Activated T-helper 9 cell treated with anti-CD3 and anti-CD28 coated beads, Interleukin-2, amount 50 U/mL, for 16 hours (primary cell): ENCODE measurements at regions not wholly inside any gene's neighbourhood (a gene's known extent, or its start where the extent isn't known, plus 50 kb on each side); places are given as distances from the start of the nearest gene placed in this dataset.

Experiments used
- DNase-seq: peaks from one replicate; pipeline ENCODE4 v3.0.0-alpha.2; 2020; ENCODE audit warnings: low read depth

DNA sequence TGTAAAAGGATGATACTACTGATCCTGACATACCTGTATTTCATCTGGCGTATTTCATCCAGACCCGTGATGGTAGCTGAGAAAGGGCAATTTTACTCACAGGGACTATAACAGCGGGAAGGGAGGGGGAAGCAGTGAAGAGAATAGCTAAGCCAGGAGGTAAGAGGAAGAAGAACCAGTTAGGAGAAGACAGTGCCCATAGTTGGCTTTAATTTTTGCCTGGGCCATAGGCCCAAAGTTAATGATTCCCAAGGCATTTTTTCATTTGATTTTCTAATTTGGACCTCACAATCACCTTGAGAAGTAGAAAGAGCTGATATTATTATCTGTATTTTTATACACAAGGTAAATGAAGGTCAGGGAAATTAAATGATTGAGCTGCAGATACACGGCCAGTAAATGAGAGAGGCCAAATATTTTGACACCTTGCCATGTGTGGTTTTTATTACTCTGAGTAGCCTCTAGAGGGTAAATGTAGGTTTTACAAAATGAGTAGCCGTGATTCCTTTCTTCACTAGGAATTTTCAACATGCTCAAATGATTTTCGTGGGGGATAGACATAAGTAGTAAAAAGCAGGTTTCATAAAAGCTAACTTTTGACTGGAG, 382.2 kb downstream of the FUT8 start:
- no peak for DNase-seq

DNA sequence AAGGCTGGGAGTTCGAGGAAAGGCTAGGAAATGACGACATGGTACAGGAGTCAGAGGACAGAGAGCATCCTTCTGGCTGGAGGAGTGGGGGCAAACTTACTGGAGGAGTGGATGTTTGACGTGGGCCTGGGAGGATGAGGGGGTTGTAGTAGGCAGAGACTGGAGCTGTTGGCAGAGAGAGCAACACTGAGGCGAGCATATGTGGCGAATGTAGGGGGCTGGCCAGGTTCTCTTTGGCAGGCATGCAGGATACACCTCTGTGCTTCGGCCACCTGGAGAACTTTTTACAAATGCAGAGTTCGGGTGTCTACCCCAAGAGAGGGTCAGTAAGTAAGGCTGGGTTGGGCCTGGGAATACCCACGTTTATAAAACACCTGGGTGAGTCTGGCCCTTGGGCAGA, 385.7 kb downstream of the FUT8 start:
- no peak for DNase-seq

DNA sequence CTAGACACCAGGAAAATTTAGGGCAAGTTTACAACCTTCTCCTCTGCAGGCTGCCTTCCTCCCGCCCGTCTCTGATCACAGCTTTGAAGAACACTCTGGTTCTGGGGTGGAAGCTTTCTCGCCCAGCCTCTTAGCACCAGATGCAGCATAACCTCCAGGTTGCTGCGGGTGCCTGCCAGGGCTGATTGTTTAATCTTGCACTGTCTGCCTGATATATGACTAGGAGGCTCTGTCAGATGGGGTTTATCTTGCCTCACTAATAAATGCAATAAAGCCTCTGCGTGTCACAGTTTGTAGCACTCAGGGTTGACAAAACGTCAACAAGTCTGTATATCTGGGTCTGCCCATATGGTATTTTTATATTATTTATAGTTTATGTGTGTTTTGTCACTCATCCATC, 388.2 kb downstream of the FUT8 start:
- no peak for DNase-seq

- DNase-seq, result no peak
Observed at GRCh38 chr14:65802196-65802595, 389.7 kb downstream of the FUT8 start.

- DNase-seq, result no peak
Observed at GRCh38 chr14:65803885-65804284, 391.4 kb downstream of the FUT8 start.

GRCh38 chr14:65804439-65805112, 392.0 kb downstream of the FUT8 start:
- no peak for DNase-seq

DNA sequence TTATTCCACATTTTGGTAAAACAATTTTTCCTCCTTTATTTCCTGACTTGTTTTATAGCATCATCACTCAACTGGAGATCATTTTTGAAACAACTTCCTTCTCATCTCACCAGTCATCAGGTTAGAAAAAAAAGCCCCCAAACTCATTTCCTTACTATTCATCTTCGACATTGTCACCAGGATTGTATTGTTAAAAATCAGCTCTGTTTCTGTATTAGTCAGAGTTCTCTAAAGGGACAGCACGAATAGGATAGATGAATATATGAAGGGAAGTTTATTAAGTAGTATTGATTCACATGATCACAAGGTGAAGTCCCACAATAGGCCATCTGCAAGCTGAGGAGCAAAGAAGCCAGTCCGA, 392.6 kb downstream of the FUT8 start:
- DNase-seq, result no peak

GRCh38 chr14:65808390-65808789, 395.9 kb downstream of the FUT8 start:
- no peak for DNase-seq

- DNase-seq, result no peak
Observed at GRCh38 chr14:65810322-65810721, 397.8 kb downstream of the FUT8 start.

GRCh38 chr14:65813760-65814384, 401.3 kb downstream of the FUT8 start:
- no peak for DNase-seq

GRCh38 chr14:65815127-65815526, 402.6 kb downstream of the FUT8 start:
- DNase-seq, result no peak

GRCh38 chr14:65817011-65817410, 404.5 kb downstream of the FUT8 start:
- DNase-seq, result no peak

- no peak for DNase-seq
Observed at GRCh38 chr14:65819569-65819968, 407.0 kb downstream of the FUT8 start.

- DNase-seq, result no peak
Observed at GRCh38 chr14:65821224-65821753, 408.8 kb downstream of the FUT8 start.

GRCh38 chr14:65824285-65824977, 411.9 kb downstream of the FUT8 start:
- peak; percentile 26 for DNase-seq

GRCh38 chr14:65824978-65825299, 412.4 kb downstream of the FUT8 start:
- no peak for DNase-seq

DNA sequence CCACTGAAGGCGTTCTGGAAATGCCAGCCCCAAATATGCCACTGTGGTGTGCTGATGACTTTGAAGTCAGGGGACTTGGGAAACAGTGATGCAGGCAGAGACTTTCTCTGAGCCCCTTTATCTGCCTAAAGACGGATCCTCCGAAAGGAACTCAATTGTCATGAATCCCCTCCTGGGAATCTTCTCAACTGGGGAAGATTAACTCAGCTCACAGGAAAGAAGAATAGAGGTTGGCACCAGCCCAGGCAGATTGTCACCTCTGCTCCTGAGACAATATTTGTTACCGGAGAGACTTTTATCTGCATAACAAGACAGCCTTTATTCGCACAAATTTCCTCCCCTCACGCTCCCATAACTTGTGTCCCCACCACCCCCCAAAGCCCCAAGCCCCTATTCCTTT, 414.4 kb downstream of the FUT8 start:
- no peak for DNase-seq

GRCh38 chr14:65827520-65827919, 415.0 kb downstream of the FUT8 start:
- no peak for DNase-seq

GRCh38 chr14:65828396-65828795, 415.9 kb downstream of the FUT8 start:
- DNase-seq, result no peak

GRCh38 chr14:65832431-65833266, 420.1 kb downstream of the FUT8 start:
- no peak for DNase-seq

- DNase-seq, result no peak
Observed at GRCh38 chr14:65833267-65833880, 420.8 kb downstream of the FUT8 start.

DNA sequence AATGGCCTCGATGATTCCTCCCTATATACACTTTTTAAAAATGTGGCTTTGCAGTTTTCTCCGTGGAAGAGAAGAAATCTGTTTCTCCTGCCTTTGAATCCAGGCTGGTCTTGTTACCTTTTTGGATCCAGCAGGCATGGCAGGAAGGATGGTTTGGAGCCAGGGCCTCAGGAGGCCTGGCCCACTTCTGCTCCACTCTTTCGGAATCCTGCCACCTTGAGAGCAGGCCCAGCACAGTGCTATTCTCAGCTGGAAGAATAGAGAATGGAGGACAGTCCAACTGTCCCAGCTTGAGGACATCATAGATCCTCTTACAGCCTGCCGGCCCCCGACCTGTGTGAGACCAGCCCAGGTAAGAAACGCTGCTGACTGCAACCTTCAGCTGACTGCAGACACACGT, 421.5 kb downstream of the FUT8 start:
- no peak for DNase-seq
